ENCODE measurements at regions not wholly inside any gene's neighbourhood (a gene's known extent, or its start where the extent isn't known, plus 50 kb on each side); places are given as distances from the start of the nearest gene placed in this dataset.

DNA sequence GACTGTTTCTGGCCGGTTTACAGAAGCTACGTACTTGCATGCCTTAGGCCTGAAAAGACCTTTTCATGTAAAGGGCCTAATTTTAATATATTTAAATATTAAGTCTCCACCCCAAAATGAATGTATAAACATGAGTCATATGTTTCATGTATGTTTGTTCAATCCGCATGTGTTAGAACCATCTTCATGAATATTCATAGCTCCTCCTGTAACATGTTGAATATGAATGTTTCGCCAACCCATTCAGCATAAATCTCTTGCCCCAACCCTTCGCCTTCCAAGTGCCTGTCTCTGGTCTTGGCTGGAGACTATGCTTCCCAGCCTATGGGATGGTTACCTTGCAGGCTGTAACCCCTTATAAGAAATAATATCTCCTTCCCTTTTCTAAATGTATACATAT lies 212.5 kb downstream of the SCG2 start:
- no peak overlapping the region for H3K4me3 ChIP-seq (ENCODE audit: low read depth, low read length)
- DNase-seq (ENCODE audit: low read depth): no peak
- TF ChIP-seq, protein P1, sequence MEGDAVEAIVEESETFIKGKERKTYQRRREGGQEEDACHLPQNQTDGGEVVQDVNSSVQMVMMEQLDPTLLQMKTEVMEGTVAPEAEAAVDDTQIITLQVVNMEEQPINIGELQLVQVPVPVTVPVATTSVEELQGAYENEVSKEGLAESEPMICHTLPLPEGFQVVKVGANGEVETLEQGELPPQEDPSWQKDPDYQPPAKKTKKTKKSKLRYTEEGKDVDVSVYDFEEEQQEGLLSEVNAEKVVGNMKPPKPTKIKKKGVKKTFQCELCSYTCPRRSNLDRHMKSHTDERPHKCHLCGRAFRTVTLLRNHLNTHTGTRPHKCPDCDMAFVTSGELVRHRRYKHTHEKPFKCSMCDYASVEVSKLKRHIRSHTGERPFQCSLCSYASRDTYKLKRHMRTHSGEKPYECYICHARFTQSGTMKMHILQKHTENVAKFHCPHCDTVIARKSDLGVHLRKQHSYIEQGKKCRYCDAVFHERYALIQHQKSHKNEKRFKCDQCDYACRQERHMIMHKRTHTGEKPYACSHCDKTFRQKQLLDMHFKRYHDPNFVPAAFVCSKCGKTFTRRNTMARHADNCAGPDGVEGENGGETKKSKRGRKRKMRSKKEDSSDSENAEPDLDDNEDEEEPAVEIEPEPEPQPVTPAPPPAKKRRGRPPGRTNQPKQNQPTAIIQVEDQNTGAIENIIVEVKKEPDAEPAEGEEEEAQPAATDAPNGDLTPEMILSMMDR (IDR thresholded peaks at IDR 0.05; ENCODE audit: low read depth, low read length, missing control alignments): no peak

GRCh38 chr2:223396993-223397392 lies 205.2 kb downstream of the SCG2 start:
- DNase-seq (ENCODE audit: low read depth): no peak
- TF ChIP-seq, protein P1 (IDR thresholded peaks at IDR 0.05; ENCODE audit: low read depth, low read length, missing control alignments): no peak
- H3K4me3 ChIP-seq (ENCODE audit: low read depth, low read length): no peak overlapping the region

- TF ChIP-seq, protein P1 (IDR thresholded peaks at IDR 0.05; ENCODE audit: low read depth, low read length, missing control alignments): no peak
- DNase-seq (ENCODE audit: low read depth): no peak
- H3K4me3 ChIP-seq (ENCODE audit: low read depth, low read length): no peak overlapping the region
Observed at GRCh38 chr2:223399357-223399957, 202.7 kb downstream of the SCG2 start.

DNA sequence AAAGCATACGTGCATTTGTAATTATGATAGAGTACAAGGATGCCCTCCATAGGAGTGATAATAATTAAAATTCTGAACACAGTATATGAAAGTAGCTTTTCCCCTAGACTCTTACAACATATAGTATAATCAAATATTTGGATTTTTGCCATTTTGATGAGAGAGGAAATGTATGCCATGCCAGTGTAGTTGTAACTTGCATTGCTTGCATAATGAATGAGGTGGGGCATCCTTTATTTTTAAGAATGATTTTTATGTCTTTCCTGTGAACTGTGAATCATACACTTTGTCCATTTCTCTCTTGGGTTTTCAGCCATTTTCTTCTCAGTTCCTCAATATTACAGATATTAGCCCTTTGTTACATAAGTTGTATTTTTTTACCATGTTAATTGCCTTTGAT lies 197.5 kb downstream of the SCG2 start:
- TF ChIP-seq, protein P1 (IDR thresholded peaks at IDR 0.05; ENCODE audit: low read depth, low read length, missing control alignments): no peak
- H3K4me3 ChIP-seq (ENCODE audit: low read depth, low read length): no peak overlapping the region
- DNase-seq (ENCODE audit: low read depth): no peak

DNA sequence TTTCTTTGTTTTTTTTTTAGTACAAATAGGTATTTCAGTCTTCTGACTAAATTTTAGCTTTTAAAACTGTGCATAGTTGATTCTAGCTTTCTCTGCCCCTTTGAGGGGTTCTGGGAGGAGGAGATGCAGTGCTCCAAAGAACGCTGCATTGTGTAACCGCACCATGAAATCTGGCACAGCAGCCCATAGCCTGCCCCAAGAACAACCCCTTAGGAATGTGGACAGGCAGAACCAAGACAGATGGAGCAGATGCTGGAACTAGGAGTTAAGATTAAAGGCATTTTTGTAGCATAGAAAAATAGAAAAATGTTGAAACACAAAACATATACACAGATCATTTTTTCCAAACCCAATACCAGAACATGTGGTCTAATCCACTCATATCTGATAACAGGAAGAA lies 187.5 kb downstream of the SCG2 start:
- no peak for DNase-seq (ENCODE audit: low read depth)
- TF ChIP-seq, protein P1 (IDR thresholded peaks at IDR 0.05; ENCODE audit: low read depth, low read length, missing control alignments): no peak
- no peak overlapping the region for H3K4me3 ChIP-seq (ENCODE audit: low read depth, low read length)

DNA sequence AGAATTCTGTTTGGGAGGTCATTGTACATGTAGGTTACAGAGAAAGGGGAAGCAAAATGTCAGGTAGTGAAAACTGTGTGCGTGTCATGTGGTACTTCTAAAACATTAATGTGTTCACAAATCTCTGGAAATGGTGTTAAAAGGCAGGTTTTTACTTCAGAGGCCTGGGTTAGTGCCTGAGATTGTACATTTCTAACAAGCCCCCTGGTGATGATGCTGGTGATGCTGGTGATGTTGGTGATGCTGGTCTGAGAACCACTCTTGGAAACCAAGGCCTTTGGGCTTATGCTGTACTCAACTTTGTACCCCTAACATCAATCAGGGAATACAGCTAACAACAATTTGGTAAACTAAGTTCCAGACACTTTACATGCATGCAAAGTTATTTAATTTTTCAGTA lies 187.1 kb downstream of the SCG2 start:
- DNase-seq (ENCODE audit: low read depth): no peak
- TF ChIP-seq, protein P1 (IDR thresholded peaks at IDR 0.05; ENCODE audit: low read depth, low read length, missing control alignments): no peak
- no peak overlapping the region for H3K4me3 ChIP-seq (ENCODE audit: low read depth, low read length)

Data from GM12864 (cell line).